ENCODE measurements at regions not wholly inside any gene's neighbourhood (a gene's known extent, or its start where the extent isn't known, plus 50 kb on each side); places are given as distances from the start of the nearest gene placed in this dataset.

DNA sequence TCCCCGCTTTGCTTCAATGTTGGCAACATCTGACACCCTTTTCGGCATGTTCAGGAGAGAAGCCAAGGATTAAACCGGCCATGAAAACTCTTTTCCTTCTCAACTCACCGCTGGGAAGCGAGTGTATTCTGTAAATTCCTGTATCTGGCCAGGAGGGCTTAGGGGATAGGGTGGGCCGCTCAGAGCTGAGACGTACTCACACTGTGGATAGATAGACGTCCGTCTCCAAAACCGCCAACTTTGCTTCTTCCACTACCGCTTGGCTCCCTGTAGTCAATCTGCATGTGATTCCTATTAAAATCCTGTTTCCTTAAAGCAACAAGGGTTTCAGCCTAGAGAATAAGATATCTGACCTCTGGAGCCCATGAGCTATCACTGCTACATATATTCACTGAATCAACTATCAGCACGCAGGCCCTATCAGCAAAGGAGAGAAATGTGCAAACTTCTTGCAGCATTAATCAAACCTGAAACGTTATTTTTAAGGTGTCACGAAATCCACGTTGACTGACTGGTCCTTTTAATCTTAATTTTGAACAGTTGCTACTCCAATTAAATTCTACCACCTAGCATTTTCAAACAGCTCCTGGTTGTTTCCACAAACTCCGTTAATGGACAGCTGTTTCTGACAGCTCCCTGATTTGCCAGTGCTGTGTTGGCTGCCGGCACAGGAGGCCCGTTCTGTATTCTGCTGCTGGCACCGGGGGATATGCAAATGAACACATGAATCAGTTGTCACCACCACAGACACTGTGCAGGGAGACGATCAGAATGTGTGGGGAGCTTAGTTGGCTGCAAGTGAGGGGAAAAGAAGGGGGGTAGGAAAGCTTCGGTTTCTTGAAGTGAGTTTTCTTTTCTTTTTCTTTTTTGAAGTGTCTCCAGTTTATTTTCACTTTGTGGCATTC, 438.9 kb upstream of the ARRDC4 start:
- TF ChIP-seq, protein P1, sequence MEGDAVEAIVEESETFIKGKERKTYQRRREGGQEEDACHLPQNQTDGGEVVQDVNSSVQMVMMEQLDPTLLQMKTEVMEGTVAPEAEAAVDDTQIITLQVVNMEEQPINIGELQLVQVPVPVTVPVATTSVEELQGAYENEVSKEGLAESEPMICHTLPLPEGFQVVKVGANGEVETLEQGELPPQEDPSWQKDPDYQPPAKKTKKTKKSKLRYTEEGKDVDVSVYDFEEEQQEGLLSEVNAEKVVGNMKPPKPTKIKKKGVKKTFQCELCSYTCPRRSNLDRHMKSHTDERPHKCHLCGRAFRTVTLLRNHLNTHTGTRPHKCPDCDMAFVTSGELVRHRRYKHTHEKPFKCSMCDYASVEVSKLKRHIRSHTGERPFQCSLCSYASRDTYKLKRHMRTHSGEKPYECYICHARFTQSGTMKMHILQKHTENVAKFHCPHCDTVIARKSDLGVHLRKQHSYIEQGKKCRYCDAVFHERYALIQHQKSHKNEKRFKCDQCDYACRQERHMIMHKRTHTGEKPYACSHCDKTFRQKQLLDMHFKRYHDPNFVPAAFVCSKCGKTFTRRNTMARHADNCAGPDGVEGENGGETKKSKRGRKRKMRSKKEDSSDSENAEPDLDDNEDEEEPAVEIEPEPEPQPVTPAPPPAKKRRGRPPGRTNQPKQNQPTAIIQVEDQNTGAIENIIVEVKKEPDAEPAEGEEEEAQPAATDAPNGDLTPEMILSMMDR (IDR thresholded peaks at IDR 0.05) = no peak
- no peak for TF ChIP-seq POLR2A (IDR thresholded peaks at IDR 0.05)

All from thyroid gland (tissue), 4 donors.